IgD-negative memory B cell (primary cell): ENCODE measurements at regions not wholly inside any gene's neighbourhood (a gene's known extent, or its start where the extent isn't known, plus 50 kb on each side); places are given as distances from the start of the nearest gene placed in this dataset.
"Not testable (repeated sequence)": the region's sequence is repeated elsewhere in the genome, so short reads cannot be mapped to it uniquely, and the experiment has no call there.

Experiments
- H3K27ac Mint-ChIP-seq, 3 donors: one replicate each; pipeline ENCODE4 v1.8.0; 2020 to 2022; ENCODE audit warnings: mild to moderate bottlenecking in 3 of 3, mixed read lengths in 3 of 3, moderate library complexity in 1 of 3
- H3K27me3 Mint-ChIP-seq: one replicate; pipeline ENCODE4 v1.8.0; 2021; ENCODE audit warnings: mixed read lengths
- H3K36me3 Mint-ChIP-seq: one replicate; pipeline ENCODE4 v1.8.0; 2020; ENCODE audit warnings: mild to moderate bottlenecking, mixed read lengths
- H3K4me1 Mint-ChIP-seq, 3 donors: one replicate each; pipeline ENCODE4 v1.8.0; 2020 to 2022; ENCODE audit warnings: mixed read lengths in 3 of 3, mild to moderate bottlenecking in 1 of 3
- H3K4me3 Mint-ChIP-seq, 4 donors: one replicate each; pipeline ENCODE4 v1.8.0; 2020 to 2022; ENCODE audit warnings: mild to moderate bottlenecking in 4 of 4, mixed read lengths in 4 of 4, moderate library complexity in 3 of 4
- H3K9me3 Mint-ChIP-seq, 3 donors: one replicate each; pipeline ENCODE4 v1.8.0; 2020 to 2021; ENCODE audit warnings: mixed read lengths in 3 of 3, mild to moderate bottlenecking in 1 of 3

GRCh38 chr17:30717291-30718098, 107.0 kb downstream of the CRLF3 start:
- no peak overlapping the region for H3K4me3 Mint-ChIP-seq
- peaks cover 3% of the 10 kb centered on the region for H3K36me3 Mint-ChIP-seq
- peaks cover 5 to 7% (median 7%) of the 10 kb centered on the region in 3 donors for H3K4me1 Mint-ChIP-seq
- H3K27me3 Mint-ChIP-seq: peaks cover 5% of the 10 kb centered on the region
- peak overlapping the region in 2 of 3 donors; percentile 12 to 16 for H3K27ac Mint-ChIP-seq
- no peaks in the 10 kb centered on the region for H3K9me3 Mint-ChIP-seq

GRCh38 chr17:30716461-30717290, 107.8 kb downstream of the CRLF3 start:
- no peak overlapping the region for H3K27ac Mint-ChIP-seq
- H3K9me3 Mint-ChIP-seq: no peaks in the 10 kb centered on the region
- H3K27me3 Mint-ChIP-seq: peaks cover 5% of the 10 kb centered on the region
- peaks cover 5 to 7% (median 7%) of the 10 kb centered on the region in 3 donors for H3K4me1 Mint-ChIP-seq
- peaks cover 3% of the 10 kb centered on the region for H3K36me3 Mint-ChIP-seq
- H3K4me3 Mint-ChIP-seq: peak overlapping the region in 1 of 4 donors; percentile 45

- not testable (repeated sequence) for H3K36me3 Mint-ChIP-seq, H3K4me1 Mint-ChIP-seq, H3K9me3 Mint-ChIP-seq
- peak overlapping the region in 3 of 4 donors; percentile 74 to 87 (median 79) for H3K4me3 Mint-ChIP-seq
- peak overlapping the region in 1 of 3 donors; percentile 8 for H3K27ac Mint-ChIP-seq
- H3K27me3 Mint-ChIP-seq: peaks cover 14% of the 10 kb centered on the region
These were observed 109.5 kb downstream of the CRLF3 start for GRCh38 chr17:30714825-30715622.

- not testable (repeated sequence) for H3K4me1 Mint-ChIP-seq, H3K9me3 Mint-ChIP-seq, H3K36me3 Mint-ChIP-seq, H3K4me3 Mint-ChIP-seq
- peak overlapping the region in 1 of 3 donors; percentile 43 for H3K27ac Mint-ChIP-seq
- H3K27me3 Mint-ChIP-seq: peaks cover 14% of the 10 kb centered on the region
These were observed 110.7 kb downstream of the CRLF3 start for GRCh38 chr17:30713805-30714204.

GRCh38 chr17:30712859-30713258, 111.6 kb downstream of the CRLF3 start:
- H3K9me3 Mint-ChIP-seq, H3K4me1 Mint-ChIP-seq, H3K4me3 Mint-ChIP-seq, H3K27ac Mint-ChIP-seq, H3K36me3 Mint-ChIP-seq: not testable (repeated sequence)
- peaks cover 17% of the 10 kb centered on the region for H3K27me3 Mint-ChIP-seq

- H3K36me3 Mint-ChIP-seq, H3K4me1 Mint-ChIP-seq, H3K9me3 Mint-ChIP-seq: not testable (repeated sequence)
- H3K27me3 Mint-ChIP-seq: peaks cover 18% of the 10 kb centered on the region
- peak overlapping the region in 2 of 4 donors; percentile 49 to 70 for H3K4me3 Mint-ChIP-seq
- H3K27ac Mint-ChIP-seq: peak overlapping the region in 1 of 3 donors; percentile 53
These were observed 112.6 kb downstream of the CRLF3 start for GRCh38 chr17:30711626-30712507.

- H3K36me3 Mint-ChIP-seq, H3K9me3 Mint-ChIP-seq: not testable (repeated sequence)
- Mint-ChIP-seq H3K27ac (peak overlapping the region in 2 of 3 donors; percentile 53 to 71), H3K4me1 (peaks cover 5 to 11% (median 11%) of the 10 kb centered on the region in 3 donors), H3K27me3 (peaks cover 18% of the 10 kb centered on the region), H3K4me3 (peak overlapping the region in 3 of 4 donors; percentile 70 to 89 (median 70))
These were observed 113.3 kb downstream of the CRLF3 start for GRCh38 chr17:30711176-30711575.

- Mint-ChIP-seq H3K4me3 (peak overlapping the region; percentile 70 to 92 (median 80)), H3K4me1 (peaks cover 5 to 13% (median 11%) of the 10 kb centered on the region in 3 donors), H3K27me3 (peaks cover 23% of the 10 kb centered on the region), H3K27ac (peak overlapping the region in 2 of 3 donors; percentile 67 to 71)
- not testable (repeated sequence) for H3K36me3 Mint-ChIP-seq, H3K9me3 Mint-ChIP-seq
These were observed 114.0 kb downstream of the CRLF3 start for GRCh38 chr17:30710276-30711088.

GRCh38 chr17:30709561-30710275, 114.8 kb downstream of the CRLF3 start:
- H3K27ac Mint-ChIP-seq: peak overlapping the region in 1 of 3 donors; percentile 67

GRCh38 chr17:30709096-30709495, 115.4 kb downstream of the CRLF3 start:
- not testable (repeated sequence) for H3K27ac Mint-ChIP-seq, H3K36me3 Mint-ChIP-seq, H3K9me3 Mint-ChIP-seq
- H3K4me3 Mint-ChIP-seq: peak overlapping the region in 1 of 4 donors; percentile 89
- peaks cover 30% of the 10 kb centered on the region for H3K27me3 Mint-ChIP-seq
- peaks cover 0 to 11% (median 9%) of the 10 kb centered on the region in 3 donors for H3K4me1 Mint-ChIP-seq

More at GRCh38 chr17:30709561-30710275, 114.8 kb downstream of the CRLF3 start:
- Mint-ChIP-seq H3K4me3 (peak overlapping the region; percentile 38 to 92 (median 80)), H3K4me1 (peaks cover 0 to 11% (median 9%) of the 10 kb centered on the region in 3 donors), H3K27me3 (peaks cover 25% of the 10 kb centered on the region)
- not testable (repeated sequence) for H3K9me3 Mint-ChIP-seq, H3K36me3 Mint-ChIP-seq

GRCh38 chr17:30708241-30709078, 116.0 kb downstream of the CRLF3 start:
- Mint-ChIP-seq H3K27me3 (peaks cover 34% of the 10 kb centered on the region), H3K27ac (peak overlapping the region in 2 of 3 donors; percentile 41 to 87), H3K4me1 (peaks cover 0 to 13% (median 9%) of the 10 kb centered on the region in 3 donors), H3K4me3 (peak overlapping the region; percentile 86 to 99 (median 91))
- H3K36me3 Mint-ChIP-seq, H3K9me3 Mint-ChIP-seq: not testable (repeated sequence)

- peak overlapping the region in 2 of 3 donors; percentile 41 to 87 for H3K27ac Mint-ChIP-seq
- H3K4me3 Mint-ChIP-seq: peak overlapping the region; percentile 86 to 99 (median 91)
- H3K27me3 Mint-ChIP-seq: peaks cover 37% of the 10 kb centered on the region
- H3K9me3 Mint-ChIP-seq, H3K36me3 Mint-ChIP-seq: not testable (repeated sequence)
- peaks cover 0 to 12% (median 9%) of the 10 kb centered on the region in 3 donors for H3K4me1 Mint-ChIP-seq
These were observed 116.7 kb downstream of the CRLF3 start for GRCh38 chr17:30707724-30708240.
